ENCODE measurements at regions not wholly inside any gene's neighbourhood (a gene's known extent, or its start where the extent isn't known, plus 50 kb on each side); places are given as distances from the start of the nearest gene placed in this dataset.

GRCh38 chr10:42979721-42980467 lies 97.0 kb upstream of the RET start:
- H3K23ac ChIP-seq (ENCODE audit: low read depth, low read length) = no peak overlapping the region
- H3K4ac ChIP-seq (ENCODE audit: low read depth, low read length) = no peak overlapping the region
- H3K56ac ChIP-seq (ENCODE audit: extremely low read depth, insufficient read depth, low read length) = no peak overlapping the region
- H4K8ac ChIP-seq (ENCODE audit: low read depth in 2 of 2, low read length in 2 of 2) = no peak overlapping the region
- H3K36me3 ChIP-seq (ENCODE audit: control insufficient read depth, insufficient read depth, low read length) = no peaks in the 10 kb centered on the region
- no peak overlapping the region for H2BK15ac ChIP-seq (ENCODE audit: low read depth, low read length)
- BruUV-seq (replicated peaks) = no TSS peak
- H2AK5ac ChIP-seq (ENCODE audit: low read depth, low read length) = no peak overlapping the region
- no peak overlapping the region for H2BK20ac ChIP-seq (ENCODE audit: low read depth, low read length)
- no peak overlapping the region for H4K5ac ChIP-seq (ENCODE audit: low read depth, low read length)
- POLR2A ChIA-PET (ENCODE audit: unreplicated experiment) = no interaction called here
- CTCF ChIA-PET = no interaction called here
- no peaks in the 10 kb centered on the region for H3K9me1 ChIP-seq (ENCODE audit: insufficient read depth, low read length)
- no peak overlapping the region for H2AFZ ChIP-seq (replicated peaks; ENCODE audit: low read length, poor library complexity)
- no peak overlapping the region for H3K4me2 ChIP-seq (ENCODE audit: low read depth, low read length)
- H3K27me3 ChIP-seq (ENCODE audit: control insufficient read depth, insufficient read depth, low read length) = 0 out of 2 replicates have a peak, but pooled peaks cover 1% of the 10 kb centered on the region
- WGBS, 2 experiments (ENCODE audit: extremely low coverage in 2 of 2, insufficient read length in 1 of 2) = 8% methylated on average over 3 of the region's 12 CpGs; no CpG with 5 or more reads in 1 of the 2 experiments
- H3K4me1 ChIP-seq (ENCODE audit: control insufficient read depth, insufficient read depth, low read length) = no peaks in the 10 kb centered on the region
- H3K9me3 ChIP-seq (ENCODE audit: control insufficient read depth, insufficient read depth, low read length) = no peaks in the 10 kb centered on the region
- H3K27ac ChIP-seq (ENCODE audit: insufficient read depth, low read length) = no peak overlapping the region
- H3K4me3 ChIP-seq (ENCODE audit: insufficient read depth, low read depth, low read length) = no peak overlapping the region
- no peaks in the 10 kb centered on the region for H3K79me1 ChIP-seq (ENCODE audit: low read depth in 1 of 2, low read length in 2 of 2)
- no peaks in the 10 kb centered on the region for H4K20me1 ChIP-seq (ENCODE audit: insufficient read depth, low read length)
- in situ Hi-C loops (cut with MboI; ENCODE audit: low sequenced_read_pairs) (no loop called here), intact Hi-C loops (cut with micrococcal nuclease) (no loop called here), dilution Hi-C loops (cut with HindIII; ENCODE audit: low sequenced_read_pairs, unreplicated experiment) (no loop called here)
- ATAC-seq (ENCODE audit: low read depth) = no peak
- TF ChIP-seq FOS (IDR thresholded peaks at IDR 0.05; ENCODE audit: low read depth, low read length) = no peak
- no peak for TF ChIP-seq MAZ (IDR thresholded peaks at IDR 0.05; ENCODE audit: borderline replicate concordance, low read depth, low read length)
- TF ChIP-seq CTCF (conservative IDR thresholded peaks at IDR 0.05; ENCODE audit: low read depth, low read length) = no peak
- no peak for TF ChIP-seq POLR2A (IDR thresholded peaks at IDR 0.05; ENCODE audit: low read depth, low read length)
- H3K9ac ChIP-seq (ENCODE audit: low read depth, low read length) = no peak overlapping the region
- no peak overlapping the region for H4K91ac ChIP-seq (ENCODE audit: insufficient read depth, low read depth, low read length)
- H3K18ac ChIP-seq (ENCODE audit: low read depth, low read length) = no peak overlapping the region
- H3K14ac ChIP-seq (replicated peaks; ENCODE audit: low read depth, low read length) = no peak overlapping the region
- H2BK120ac ChIP-seq (ENCODE audit: low read depth, low read length) = no peak overlapping the region
- H2BK5ac ChIP-seq (ENCODE audit: low read depth, low read length, poor library complexity, severe bottlenecking) = no peak overlapping the region
- H2AK9ac ChIP-seq (replicated peaks; ENCODE audit: low read depth, low read length, poor library complexity) = no peak overlapping the region
- DNase-seq = no peak

Measured in IMR-90 (cell line).